ENCODE measurements at regions not wholly inside any gene's neighbourhood (a gene's known extent, or its start where the extent isn't known, plus 50 kb on each side); places are given as distances from the start of the nearest gene placed in this dataset.

- Histone ChIP-seq H3K27ac (no peak overlapping the region), H3K4me1 (peaks cover 0 to 39% (median 11%) of the 10 kb centered on the region in 4 donors), H3K4me3 (no peak overlapping the region), H3K36me3 (no peaks in the 10 kb centered on the region), H3K27me3 (no peaks in the 10 kb centered on the region), H3K9me3 (no peaks in the 10 kb centered on the region)
- TF ChIP-seq EP300 (IDR thresholded peaks at IDR 0.05) = no peak
- no peak for TF ChIP-seq POLR2A (IDR thresholded peaks at IDR 0.05)
- TF ChIP-seq POLR2AphosphoS5 (IDR thresholded peaks at IDR 0.05) = no peak
- TF ChIP-seq CTCF (IDR thresholded peaks at IDR 0.05) = no peak
- intact Hi-C loops (cut with DNase I; ENCODE audit: low total_unique reads) = no loop called here
- WGBS, 5 donors = 89 to 93% (median 91%) methylated on average over 3 of the region's 3 CpGs
- DNase-seq = no peak
Measured at GRCh38 chr2:181787310-181788048, 104.1 kb upstream of the ITPRID2 start.

- intact Hi-C loops (cut with DNase I; ENCODE audit: low total_unique reads) = no loop called here
- peaks cover 0 to 7% (median 0%) of the 10 kb centered on the region in 4 donors for H3K9me3 ChIP-seq
- H3K4me1 ChIP-seq = peaks cover 0 to 25% (median 9%) of the 10 kb centered on the region in 4 donors
- H3K27ac ChIP-seq = no peak overlapping the region
- DNase-seq = no peak
- WGBS, 5 donors = 90 to 98% (median 96%) methylated on average over 3 of the region's 3 CpGs
- no peaks in the 10 kb centered on the region for H3K36me3 ChIP-seq
- TF ChIP-seq POLR2A (IDR thresholded peaks at IDR 0.05) = no peak
- TF ChIP-seq EP300 (IDR thresholded peaks at IDR 0.05) = no peak
- no peak for TF ChIP-seq CTCF (IDR thresholded peaks at IDR 0.05)
- no peak for TF ChIP-seq POLR2AphosphoS5 (IDR thresholded peaks at IDR 0.05)
- H3K27me3 ChIP-seq = no peaks in the 10 kb centered on the region
- H3K4me3 ChIP-seq = no peak overlapping the region
Measured at GRCh38 chr2:181788897-181789555, 102.5 kb upstream of the ITPRID2 start.

- whole genome bisulfite sequencing, 5 donors = 44 to 85% (median 77%) methylated on average over 4 of the region's 4 CpGs
- no peaks in the 10 kb centered on the region for H3K36me3 ChIP-seq
- intact Hi-C loops (cut with DNase I; ENCODE audit: low total_unique reads) = no loop called here
- peak overlapping the region in 2 of 5 donors; percentile 49 to 70 for H3K27ac ChIP-seq
- H3K4me3 ChIP-seq = no peak overlapping the region
- DNase-seq = no peak
- peaks cover 0 to 7% (median 0%) of the 10 kb centered on the region in 4 donors for H3K9me3 ChIP-seq
- no peak for TF ChIP-seq CTCF (IDR thresholded peaks at IDR 0.05)
- no peak for TF ChIP-seq POLR2A (IDR thresholded peaks at IDR 0.05)
- no peak for TF ChIP-seq POLR2AphosphoS5 (IDR thresholded peaks at IDR 0.05)
- no peak for TF ChIP-seq EP300 (IDR thresholded peaks at IDR 0.05)
- H3K4me1 ChIP-seq = peaks cover 0 to 17% (median 6%) of the 10 kb centered on the region in 4 donors
- H3K27me3 ChIP-seq = no peaks in the 10 kb centered on the region
Measured at GRCh38 chr2:181789827-181790448, 101.6 kb upstream of the ITPRID2 start.

All from stomach (tissue), 8 donors.